Stomach (tissue), 8 donors: ENCODE measurements at regions not wholly inside any gene's neighbourhood (a gene's known extent, or its start where the extent isn't known, plus 50 kb on each side); places are given as distances from the start of the nearest gene placed in this dataset.

Source experiments
- DNase-seq, 2 donors: peaks; one replicate each; pipeline versions ENCODE4 v3.0.0 to v3.0.0-alpha.2; 2013 to 2019
- H3K27ac ChIP-seq, 5 donors: fragments of 200-600 bp in 4 of 5; sonication (generic) in 4 of 5; one replicate each; pipeline ENCODE4 v1.5.1; 2013 to 2019; ENCODE audit warnings: mild to moderate bottlenecking in 1 of 5, moderate library complexity in 1 of 5
- H3K27me3 ChIP-seq, 3 donors: fragments of 200-600 bp; sonication (generic); one replicate each; pipeline ENCODE4 v1.5.1; 2017 to 2019; ENCODE audit warnings: mixed run types in 1 of 3
- H3K36me3 ChIP-seq, 4 donors: fragments of 200-600 bp; sonication (generic); 1 replicate in 3 of 4; 2 replicates in 1 of 4; pipeline ENCODE4 v1.5.1; 2016 to 2019
- H3K4me1 ChIP-seq, 4 donors: fragments of 200-600 bp; sonication (generic); one replicate each; pipeline ENCODE4 v1.5.1; 2016 to 2019
- H3K4me3 ChIP-seq, 4 donors: fragments of 200-600 bp; sonication (generic) in 3 of 4; one replicate each; pipeline ENCODE4 v1.5.1; 2016 to 2019; ENCODE audit warnings: mild to moderate bottlenecking in 1 of 4
- H3K9me3 ChIP-seq, 4 donors: fragments of 200-600 bp; sonication (generic); one replicate each; pipeline ENCODE4 v1.5.1; 2016 to 2019
- EP300 ChIP-seq: sonication (generic); formaldehyde crosslinking; IDR thresholded peaks from one replicate; pipeline ENCODE4 v1.6.1; 2017; ENCODE audit warnings: antibody characterized with exemption
- POLR2A ChIP-seq, 4 donors: fragments of 450-650 bp; IDR thresholded peaks; one replicate each; pipeline ENCODE4 v1.6.1; 2016; ENCODE audit warnings: antibody characterized with exemption in 4 of 4, control low read depth in 2 of 4, mild to moderate bottlenecking in 1 of 4, moderate library complexity in 1 of 4
- POLR2AphosphoS5 ChIP-seq, 3 donors: sonication (generic); formaldehyde crosslinking; IDR thresholded peaks; one replicate each; pipeline ENCODE4 v1.6.1; 2016; ENCODE audit warnings: antibody characterized with exemption in 3 of 3
- WGBS, 5 donors: extraction: QIAGEN DNeasy Blood & Tissue Kit in 3 of 5; methylation state at CpG; one replicate each; pipeline versions ENCODE4 v1.1.5 to v1.1.7; 2013 to 2018; 5-methylcytosine and 5-hydroxymethylcytosine counted together
- intact Hi-C: fragments of 100-400 bp; cut with DNase I; formaldehyde crosslinking; loops from one replicate; pipeline ENCODE4 v1.15.1; 2023; ENCODE audit warnings: low total_unique reads
- TF ChIP-seq, protein P1 (sequence below), 7 experiments: fragments of 450-650 bp in 4 of 7; fragments of 200-600 bp in 3 of 7; sonication (generic) in 3 of 7; IDR thresholded peaks; one replicate each; pipeline ENCODE4 v1.5.1; 2016 to 2019; ENCODE audit warnings: antibody characterized with exemption in 7 of 7, control low read depth in 2 of 7, mild to moderate bottlenecking in 1 of 7
- donor health status: healthy with polysubstance abuse.
- donor health status: Bipolar disorder and iron deficiency.
- donor health status: healthy.

DNA sequence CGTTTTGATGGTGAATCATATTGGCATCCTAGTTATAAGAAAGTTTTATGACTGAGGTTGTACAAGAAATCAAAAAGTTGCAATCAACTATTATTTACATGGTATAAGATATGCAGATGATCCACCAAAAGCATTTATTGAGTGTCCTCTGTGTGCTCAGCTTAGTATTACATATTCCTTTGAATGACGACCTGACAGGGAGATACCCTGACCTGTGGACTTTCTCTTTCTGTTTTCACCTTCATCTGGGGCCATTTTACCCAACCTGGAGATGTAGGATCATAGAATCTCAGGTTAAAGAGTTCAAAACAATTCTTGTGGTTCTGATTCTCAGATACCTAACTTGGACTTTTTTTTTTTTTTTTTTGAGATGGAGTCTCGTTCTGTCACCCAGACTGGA lies 269.1 kb upstream of the SORCS1 start:
- Histone ChIP-seq H3K27ac (no peak overlapping the region), H3K4me1 (no peaks in the 10 kb centered on the region), H3K4me3 (no peak overlapping the region), H3K27me3 (no peaks in the 10 kb centered on the region), H3K9me3 (no peaks in the 10 kb centered on the region), H3K36me3 (no peaks in the 10 kb centered on the region)
- 49 to 63% (median 57%) methylated on average over 3 of the region's 3 CpGs for WGBS, 5 donors
- intact Hi-C loops: no loop called here
- TF ChIP-seq, protein P1, sequence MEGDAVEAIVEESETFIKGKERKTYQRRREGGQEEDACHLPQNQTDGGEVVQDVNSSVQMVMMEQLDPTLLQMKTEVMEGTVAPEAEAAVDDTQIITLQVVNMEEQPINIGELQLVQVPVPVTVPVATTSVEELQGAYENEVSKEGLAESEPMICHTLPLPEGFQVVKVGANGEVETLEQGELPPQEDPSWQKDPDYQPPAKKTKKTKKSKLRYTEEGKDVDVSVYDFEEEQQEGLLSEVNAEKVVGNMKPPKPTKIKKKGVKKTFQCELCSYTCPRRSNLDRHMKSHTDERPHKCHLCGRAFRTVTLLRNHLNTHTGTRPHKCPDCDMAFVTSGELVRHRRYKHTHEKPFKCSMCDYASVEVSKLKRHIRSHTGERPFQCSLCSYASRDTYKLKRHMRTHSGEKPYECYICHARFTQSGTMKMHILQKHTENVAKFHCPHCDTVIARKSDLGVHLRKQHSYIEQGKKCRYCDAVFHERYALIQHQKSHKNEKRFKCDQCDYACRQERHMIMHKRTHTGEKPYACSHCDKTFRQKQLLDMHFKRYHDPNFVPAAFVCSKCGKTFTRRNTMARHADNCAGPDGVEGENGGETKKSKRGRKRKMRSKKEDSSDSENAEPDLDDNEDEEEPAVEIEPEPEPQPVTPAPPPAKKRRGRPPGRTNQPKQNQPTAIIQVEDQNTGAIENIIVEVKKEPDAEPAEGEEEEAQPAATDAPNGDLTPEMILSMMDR (IDR thresholded peaks at IDR 0.05): no peak
- TF ChIP-seq POLR2AphosphoS5 (IDR thresholded peaks at IDR 0.05) (no peak), POLR2A (IDR thresholded peaks at IDR 0.05) (no peak), EP300 (no peak)
- no peak for DNase-seq

DNA sequence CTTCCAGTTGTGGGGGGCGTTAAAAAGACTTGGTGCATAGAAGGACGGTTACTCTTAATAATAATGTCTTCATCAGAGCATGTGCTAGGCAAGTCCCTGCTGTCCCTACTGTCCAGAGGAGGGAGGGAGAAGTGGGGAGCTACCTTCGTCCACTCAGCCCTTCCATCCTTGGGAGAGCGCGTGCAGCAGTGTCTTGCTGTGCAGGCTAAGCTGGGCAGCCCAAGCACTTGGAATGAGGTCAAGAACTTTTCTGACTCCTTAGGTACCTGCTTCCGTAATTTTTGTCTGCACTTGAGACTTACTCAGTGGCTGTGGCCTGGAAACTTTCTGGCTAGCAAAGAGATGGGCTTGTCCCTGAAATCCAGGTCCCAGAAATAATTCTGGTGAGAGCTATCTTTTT lies 265.9 kb upstream of the SORCS1 start:
- Histone ChIP-seq H3K36me3 (no peaks in the 10 kb centered on the region), H3K4me3 (no peak overlapping the region), H3K27ac (no peak overlapping the region), H3K9me3 (no peaks in the 10 kb centered on the region), H3K27me3 (no peaks in the 10 kb centered on the region), H3K4me1 (no peaks in the 10 kb centered on the region)
- DNase-seq: no peak
- 88 to 94% (median 91%) methylated on average over 6 of the region's 6 CpGs for WGBS, 5 donors
- intact Hi-C loops: no loop called here
- TF ChIP-seq EP300 (no peak), POLR2AphosphoS5 (IDR thresholded peaks at IDR 0.05) (no peak), POLR2A (IDR thresholded peaks at IDR 0.05) (no peak)
- TF ChIP-seq, protein P1 (IDR thresholded peaks at IDR 0.05): no peak

DNA sequence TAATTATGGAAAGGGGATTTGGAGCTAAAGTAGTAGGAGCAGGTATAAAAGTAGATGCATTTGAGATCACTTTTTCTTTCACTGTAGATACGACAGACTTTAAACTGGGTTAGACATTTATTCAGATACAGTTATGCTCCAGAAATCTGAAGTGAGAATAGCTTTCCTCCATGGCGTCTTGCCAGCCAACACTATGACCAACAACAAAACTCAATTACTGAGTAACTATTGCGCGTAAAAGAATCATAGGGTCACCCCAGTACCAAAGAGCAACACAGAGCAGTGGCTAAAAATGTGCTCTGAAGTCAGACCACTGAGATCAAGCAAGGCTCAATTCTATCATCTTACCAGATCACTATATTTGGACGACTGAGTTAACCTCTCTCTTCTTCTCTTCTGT lies 262.5 kb upstream of the SORCS1 start:
- no peaks in the 10 kb centered on the region for H3K36me3 ChIP-seq
- H3K27me3 ChIP-seq: no peaks in the 10 kb centered on the region
- no peaks in the 10 kb centered on the region for H3K4me1 ChIP-seq
- H3K9me3 ChIP-seq: no peaks in the 10 kb centered on the region
- TF ChIP-seq POLR2A (IDR thresholded peaks at IDR 0.05) (no peak), POLR2AphosphoS5 (IDR thresholded peaks at IDR 0.05) (no peak), EP300 (no peak)
- TF ChIP-seq, protein P1 (IDR thresholded peaks at IDR 0.05): no peak
- no peak overlapping the region for H3K27ac ChIP-seq
- 79 to 86% (median 80%) methylated on average over 5 of the region's 5 CpGs for WGBS, 5 donors
- H3K4me3 ChIP-seq: no peak overlapping the region
- intact Hi-C loops: no loop called here
- no peak for DNase-seq

DNA sequence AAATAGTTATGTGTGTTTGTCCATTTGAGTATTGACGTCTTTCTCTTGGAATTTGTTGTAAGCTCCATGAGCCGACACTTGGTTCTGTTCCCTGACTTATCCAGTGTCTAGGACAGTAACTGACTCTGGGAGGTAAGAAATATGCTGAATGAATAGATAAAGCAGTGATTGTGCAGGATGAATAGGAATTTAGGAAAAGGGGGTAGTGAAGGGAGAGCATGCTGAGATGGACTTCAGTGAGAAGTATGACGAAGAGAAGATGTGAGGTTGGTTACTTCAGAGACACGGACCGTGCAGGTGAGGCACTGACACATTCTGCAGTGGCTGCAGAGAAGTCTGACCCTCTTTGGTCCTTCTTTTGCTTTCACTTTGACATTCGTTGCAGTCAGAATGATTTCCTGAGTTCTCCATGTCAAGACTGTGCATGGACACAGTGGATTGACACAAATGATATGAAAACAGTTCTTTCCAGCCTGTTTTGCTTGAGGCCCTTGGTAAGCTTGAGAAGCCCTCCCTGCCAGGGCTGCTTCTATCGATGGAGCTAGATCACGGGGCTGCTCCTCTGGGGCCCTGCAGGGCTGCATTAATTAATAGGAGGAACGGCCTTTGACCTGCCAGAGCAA lies 261.5 kb upstream of the SORCS1 start:
- Histone ChIP-seq H3K4me1 (no peaks in the 10 kb centered on the region), H3K9me3 (no peaks in the 10 kb centered on the region), H3K36me3 (no peaks in the 10 kb centered on the region), H3K4me3 (no peak overlapping the region), H3K27me3 (no peaks in the 10 kb centered on the region), H3K27ac (no peak overlapping the region)
- no peak for DNase-seq
- 54 to 68% (median 67%) methylated on average over 9 of the region's 9 CpGs for WGBS, 5 donors
- TF ChIP-seq EP300 (no peak), POLR2AphosphoS5 (IDR thresholded peaks at IDR 0.05) (no peak), POLR2A (IDR thresholded peaks at IDR 0.05) (no peak)
- TF ChIP-seq, protein P1 (IDR thresholded peaks at IDR 0.05): no peak
- intact Hi-C loops: no loop called here
